Activated CD4-positive, alpha-beta memory T cell treated with anti-CD3 and anti-CD28 coated beads, Interleukin-2, amount 10 ng/mL, durations not matched to agents 7 days and 5 days (primary cell): ENCODE measurements at regions not wholly inside any gene's neighbourhood (a gene's known extent, or its start where the extent isn't known, plus 50 kb on each side); places are given as distances from the start of the nearest gene placed in this dataset.
"Not testable (repeated sequence)": the region's sequence is repeated elsewhere in the genome, so short reads cannot be mapped to it uniquely, and the experiment has no call there.

Experiments used
- CTCF ChIA-PET: fragments of 350-600 bp; sonication (Branson Sonifier 250); formaldehyde crosslinking; loops from one replicate; lab custom pipeline; 2021; ENCODE audit warnings: antibody characterized with exemption, inconsistent platforms; lab: Charles Lee
- POLR2A ChIA-PET: fragments of 350-600 bp; sonication (Branson Sonifier 250); formaldehyde crosslinking; loops from one replicate; lab custom pipeline; 2021; ENCODE audit warnings: antibody characterized with exemption; lab: Charles Lee
- DNase-seq: peaks from one replicate; pipeline ENCODE4 v3.0.0-alpha.2; 2020
- H3K27ac Mint-ChIP-seq: one replicate; pipeline ENCODE4 v1.8.0; 2021; ENCODE audit warnings: mild to moderate bottlenecking, mixed read lengths
- H3K27me3 Mint-ChIP-seq: one replicate; pipeline ENCODE4 v1.8.0; 2021; ENCODE audit warnings: mixed read lengths
- H3K36me3 Mint-ChIP-seq: one replicate; pipeline ENCODE4 v1.8.0; 2021; ENCODE audit warnings: low read depth, mixed read lengths
- H3K4me1 Mint-ChIP-seq: one replicate; pipeline ENCODE4 v1.8.0; 2021; ENCODE audit warnings: mixed read lengths
- H3K4me3 Mint-ChIP-seq: one replicate; pipeline ENCODE4 v1.8.0; 2021; ENCODE audit warnings: mild to moderate bottlenecking, mixed read lengths
- H3K9me3 Mint-ChIP-seq: one replicate; pipeline ENCODE4 v1.8.0; 2021; ENCODE audit warnings: mixed read lengths

GRCh38 chr1:58169160-58169559 is 377.4 kb downstream of the OMA1 start:
- H3K9me3 Mint-ChIP-seq, POLR2A ChIA-PET, H3K27me3 Mint-ChIP-seq, H3K4me3 Mint-ChIP-seq, CTCF ChIA-PET, H3K27ac Mint-ChIP-seq, DNase-seq, H3K4me1 Mint-ChIP-seq, H3K36me3 Mint-ChIP-seq: not testable (repeated sequence)

GRCh38 chr1:58167131-58167530 is 379.4 kb downstream of the OMA1 start:
- CTCF ChIA-PET, H3K4me3 Mint-ChIP-seq, DNase-seq, H3K36me3 Mint-ChIP-seq, H3K9me3 Mint-ChIP-seq, H3K4me1 Mint-ChIP-seq, H3K27ac Mint-ChIP-seq, POLR2A ChIA-PET, H3K27me3 Mint-ChIP-seq: not testable (repeated sequence)

GRCh38 chr1:58166417-58166816 is 380.1 kb downstream of the OMA1 start:
- Mint-ChIP-seq H3K4me1 (no peaks in the 10 kb centered on the region), H3K27ac (no peak overlapping the region), H3K27me3 (no peaks in the 10 kb centered on the region), H3K4me3 (no peak overlapping the region), H3K36me3 (no peaks in the 10 kb centered on the region), H3K9me3 (peaks cover 3% of the 10 kb centered on the region)
- POLR2A ChIA-PET, result no interaction called here
- CTCF ChIA-PET, result no interaction called here
- DNase-seq, result no peak

- CTCF ChIA-PET, result no interaction called here
- no peaks in the 10 kb centered on the region for H3K4me1 Mint-ChIP-seq
- H3K27ac Mint-ChIP-seq, result no peak overlapping the region
- no peaks in the 10 kb centered on the region for H3K27me3 Mint-ChIP-seq
- no peaks in the 10 kb centered on the region for H3K36me3 Mint-ChIP-seq
- peaks cover 3% of the 10 kb centered on the region for H3K9me3 Mint-ChIP-seq
- no peak overlapping the region for H3K4me3 Mint-ChIP-seq
- DNase-seq, result no peak
- POLR2A ChIA-PET, result no interaction called here
Observed at GRCh38 chr1:58165073-58165472, 381.5 kb downstream of the OMA1 start.

GRCh38 chr1:58162952-58163550 is 383.5 kb downstream of the OMA1 start:
- no peak overlapping the region for H3K4me3 Mint-ChIP-seq
- no peak overlapping the region for H3K27ac Mint-ChIP-seq
- H3K4me1 Mint-ChIP-seq, result no peaks in the 10 kb centered on the region
- no peaks in the 10 kb centered on the region for H3K9me3 Mint-ChIP-seq
- H3K36me3 Mint-ChIP-seq, result no peaks in the 10 kb centered on the region
- H3K27me3 Mint-ChIP-seq, result no peaks in the 10 kb centered on the region
- ChIA-PET CTCF (interaction anchor here (1.1 kb wide), 1 partner anchor 10 kb away, joined by 3 read pairs; no protein-coding TSS in a partner anchor), POLR2A (no interaction called here)
- DNase-seq, result no peak

- no peak for DNase-seq
- CTCF ChIA-PET, result no interaction called here
- Mint-ChIP-seq H3K4me1 (no peaks in the 10 kb centered on the region), H3K27ac (no peak overlapping the region), H3K27me3 (no peaks in the 10 kb centered on the region), H3K9me3 (no peaks in the 10 kb centered on the region), H3K4me3 (no peak overlapping the region), H3K36me3 (no peaks in the 10 kb centered on the region)
- POLR2A ChIA-PET, result no interaction called here
Observed at GRCh38 chr1:58159434-58159830, 387.1 kb downstream of the OMA1 start.

- H3K36me3 Mint-ChIP-seq, result no peaks in the 10 kb centered on the region
- no peaks in the 10 kb centered on the region for H3K4me1 Mint-ChIP-seq
- ChIA-PET POLR2A (no interaction called here), CTCF (no interaction called here)
- DNase-seq, result no peak
- no peak overlapping the region for H3K27ac Mint-ChIP-seq
- no peaks in the 10 kb centered on the region for H3K27me3 Mint-ChIP-seq
- H3K4me3 Mint-ChIP-seq, result no peak overlapping the region
- no peaks in the 10 kb centered on the region for H3K9me3 Mint-ChIP-seq
Observed at GRCh38 chr1:58158506-58159433, 387.8 kb downstream of the OMA1 start.

GRCh38 chr1:58158016-58158415 is 388.5 kb downstream of the OMA1 start:
- ChIA-PET POLR2A (no interaction called here), CTCF (no interaction called here)
- H3K4me3 Mint-ChIP-seq, result no peak overlapping the region
- no peak overlapping the region for H3K27ac Mint-ChIP-seq
- H3K4me1 Mint-ChIP-seq, result no peaks in the 10 kb centered on the region
- H3K36me3 Mint-ChIP-seq, result no peaks in the 10 kb centered on the region
- DNase-seq, result no peak
- no peaks in the 10 kb centered on the region for H3K9me3 Mint-ChIP-seq
- H3K27me3 Mint-ChIP-seq, result no peaks in the 10 kb centered on the region

GRCh38 chr1:58157256-58157655 is 389.3 kb downstream of the OMA1 start:
- Mint-ChIP-seq H3K4me3 (no peak overlapping the region), H3K36me3 (no peaks in the 10 kb centered on the region), H3K4me1 (no peaks in the 10 kb centered on the region), H3K9me3 (no peaks in the 10 kb centered on the region), H3K27ac (no peak overlapping the region), H3K27me3 (no peaks in the 10 kb centered on the region)
- DNase-seq, result no peak
- POLR2A ChIA-PET, result no interaction called here
- CTCF ChIA-PET, result interaction anchor here (1.2 kb wide), 1 partner anchor 137 kb away, joined by 4 read pairs; no protein-coding TSS in a partner anchor

- no peak overlapping the region for H3K27ac Mint-ChIP-seq
- no peak overlapping the region for H3K4me3 Mint-ChIP-seq
- no peaks in the 10 kb centered on the region for H3K27me3 Mint-ChIP-seq
- POLR2A ChIA-PET, result no interaction called here
- H3K9me3 Mint-ChIP-seq, result no peaks in the 10 kb centered on the region
- no peak for DNase-seq
- no peaks in the 10 kb centered on the region for H3K4me1 Mint-ChIP-seq
- CTCF ChIA-PET, result interaction anchor here (1.2 kb wide), 1 partner anchor 136 kb away, joined by 4 read pairs; no protein-coding TSS in a partner anchor
- no peaks in the 10 kb centered on the region for H3K36me3 Mint-ChIP-seq
Observed at GRCh38 chr1:58156831-58157230, 389.7 kb downstream of the OMA1 start.

GRCh38 chr1:58156124-58156468 is 390.4 kb downstream of the OMA1 start:
- CTCF ChIA-PET, result interaction anchor here (1.2 kb wide), 1 partner anchor 136 kb away, joined by 4 read pairs; no protein-coding TSS in a partner anchor
- no peaks in the 10 kb centered on the region for H3K4me1 Mint-ChIP-seq
- POLR2A ChIA-PET, result no interaction called here

GRCh38 chr1:58155418-58156123 is 391.0 kb downstream of the OMA1 start:
- POLR2A ChIA-PET, result no interaction called here
- Mint-ChIP-seq H3K9me3 (no peaks in the 10 kb centered on the region), H3K4me1 (no peaks in the 10 kb centered on the region), H3K36me3 (no peaks in the 10 kb centered on the region), H3K4me3 (no peak overlapping the region), H3K27ac (no peak overlapping the region), H3K27me3 (no peaks in the 10 kb centered on the region)
- DNase-seq, result no peak
- CTCF ChIA-PET, result no interaction called here

More at GRCh38 chr1:58156124-58156468, 390.4 kb downstream of the OMA1 start:
- H3K27ac Mint-ChIP-seq, result no peak overlapping the region
- no peaks in the 10 kb centered on the region for H3K36me3 Mint-ChIP-seq
- no peaks in the 10 kb centered on the region for H3K9me3 Mint-ChIP-seq
- H3K27me3 Mint-ChIP-seq, result no peaks in the 10 kb centered on the region
- DNase-seq, result no peak
- H3K4me3 Mint-ChIP-seq, result no peak overlapping the region

- no peaks in the 10 kb centered on the region for H3K4me1 Mint-ChIP-seq
- H3K4me3 Mint-ChIP-seq, result no peak overlapping the region
- no peaks in the 10 kb centered on the region for H3K9me3 Mint-ChIP-seq
- H3K27ac Mint-ChIP-seq, result no peak overlapping the region
- DNase-seq, result no peak
- H3K27me3 Mint-ChIP-seq, result no peaks in the 10 kb centered on the region
- POLR2A ChIA-PET, result no interaction called here
- CTCF ChIA-PET, result no interaction called here
- no peaks in the 10 kb centered on the region for H3K36me3 Mint-ChIP-seq
Observed at GRCh38 chr1:58154256-58154655, 392.3 kb downstream of the OMA1 start.
